ENCODE measurements at regions not wholly inside any gene's neighbourhood (a gene's known extent, or its start where the extent isn't known, plus 50 kb on each side); places are given as distances from the start of the nearest gene placed in this dataset.

DNA sequence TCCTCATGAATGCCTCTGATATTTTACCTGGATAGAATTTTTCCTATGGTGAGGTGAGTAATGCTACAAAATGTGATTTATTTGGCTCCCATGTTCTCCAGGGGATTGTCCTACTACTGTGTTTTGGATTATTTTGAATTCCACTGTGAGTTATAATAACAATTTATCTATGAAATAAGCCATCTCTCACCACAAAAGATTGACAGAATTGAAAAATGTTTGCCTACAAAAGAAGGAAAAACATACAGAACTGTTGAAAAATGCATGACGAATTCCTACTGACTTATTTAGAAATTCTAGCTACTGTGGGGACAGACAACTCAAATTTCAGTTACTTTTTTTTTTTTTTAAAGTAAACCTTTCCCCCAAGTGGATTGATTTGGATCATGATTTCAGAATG, 463.7 kb upstream of the GRIN3A start:
- TF ChIP-seq, protein P1, sequence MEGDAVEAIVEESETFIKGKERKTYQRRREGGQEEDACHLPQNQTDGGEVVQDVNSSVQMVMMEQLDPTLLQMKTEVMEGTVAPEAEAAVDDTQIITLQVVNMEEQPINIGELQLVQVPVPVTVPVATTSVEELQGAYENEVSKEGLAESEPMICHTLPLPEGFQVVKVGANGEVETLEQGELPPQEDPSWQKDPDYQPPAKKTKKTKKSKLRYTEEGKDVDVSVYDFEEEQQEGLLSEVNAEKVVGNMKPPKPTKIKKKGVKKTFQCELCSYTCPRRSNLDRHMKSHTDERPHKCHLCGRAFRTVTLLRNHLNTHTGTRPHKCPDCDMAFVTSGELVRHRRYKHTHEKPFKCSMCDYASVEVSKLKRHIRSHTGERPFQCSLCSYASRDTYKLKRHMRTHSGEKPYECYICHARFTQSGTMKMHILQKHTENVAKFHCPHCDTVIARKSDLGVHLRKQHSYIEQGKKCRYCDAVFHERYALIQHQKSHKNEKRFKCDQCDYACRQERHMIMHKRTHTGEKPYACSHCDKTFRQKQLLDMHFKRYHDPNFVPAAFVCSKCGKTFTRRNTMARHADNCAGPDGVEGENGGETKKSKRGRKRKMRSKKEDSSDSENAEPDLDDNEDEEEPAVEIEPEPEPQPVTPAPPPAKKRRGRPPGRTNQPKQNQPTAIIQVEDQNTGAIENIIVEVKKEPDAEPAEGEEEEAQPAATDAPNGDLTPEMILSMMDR (conservative IDR thresholded peaks at IDR 0.05 in 1 of 2, IDR thresholded peaks at IDR 0.05 in 1 of 2; ENCODE audit: extremely low read depth in 1 of 2, insufficient read depth in 1 of 2, low read depth in 1 of 2, low read length in 2 of 2): no peak
- TF ChIP-seq EZH2 (IDR thresholded peaks at IDR 0.05; ENCODE audit: borderline replicate concordance, low read length): no peak

All from mammary epithelial cell (primary cell).